HUES6 (cell line): ENCODE measurements at regions not wholly inside any gene's neighbourhood (a gene's known extent, or its start where the extent isn't known, plus 50 kb on each side); places are given as distances from the start of the nearest gene placed in this dataset.

Experiments
- H3K27ac ChIP-seq: 2 replicates; pipeline ENCODE4 v1.7.0; 2013; ENCODE audit warnings: low read depth, mild to moderate bottlenecking, low read length, inconsistent platforms
- H3K27me3 ChIP-seq: 2 replicates; pipeline ENCODE4 v1.6.1; 2013; ENCODE audit warnings: low read length; ENCODE audit not compliant: control insufficient read depth, insufficient read depth
- H3K36me3 ChIP-seq: 2 replicates; pipeline ENCODE4 v1.6.1; 2013; ENCODE audit warnings: low read length; ENCODE audit not compliant: control insufficient read depth, insufficient read depth
- H3K4me1 ChIP-seq: 2 replicates; pipeline ENCODE4 v1.6.1; 2013; ENCODE audit warnings: low read length; ENCODE audit not compliant: control insufficient read depth, insufficient read depth
- H3K4me3 ChIP-seq: 2 replicates; pipeline ENCODE4 v1.5.1; 2013; ENCODE audit warnings: low read depth, low read length
- H3K9ac ChIP-seq: one replicate; pipeline ENCODE4 v1.6.1; 2013; ENCODE audit warnings: mild to moderate bottlenecking, low read length
- H3K9me3 ChIP-seq: 2 replicates; pipeline ENCODE4 v1.6.1; 2013; ENCODE audit warnings: low read depth, low read length; ENCODE audit not compliant: control insufficient read depth, insufficient read depth

DNA sequence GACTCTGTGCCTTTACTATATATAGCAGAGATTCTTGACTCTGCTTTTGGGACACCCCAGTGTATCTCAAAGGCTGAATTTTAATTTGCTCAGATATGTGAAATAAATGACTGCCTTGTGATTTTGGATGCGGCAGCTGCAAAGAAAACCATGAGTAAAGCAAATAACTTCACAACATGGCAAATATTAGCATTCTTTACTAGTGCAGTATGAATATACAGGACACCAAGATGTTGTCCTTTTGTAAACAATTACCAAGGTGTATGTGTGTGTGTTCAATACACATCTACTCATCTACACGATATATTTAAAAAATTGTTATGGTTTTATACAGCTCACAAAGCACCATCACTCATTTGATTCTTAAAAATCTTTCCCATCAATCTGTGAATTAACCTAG, 70.6 kb upstream of the TCF4 start:
- Histone ChIP-seq H3K9me3 (no peaks in the 10 kb centered on the region), H3K4me3 (no peak overlapping the region), H3K27ac (no peak overlapping the region), H3K4me1 (no peaks in the 10 kb centered on the region), H3K36me3 (no peaks in the 10 kb centered on the region), H3K9ac (no peak overlapping the region), H3K27me3 (no peaks in the 10 kb centered on the region)

DNA sequence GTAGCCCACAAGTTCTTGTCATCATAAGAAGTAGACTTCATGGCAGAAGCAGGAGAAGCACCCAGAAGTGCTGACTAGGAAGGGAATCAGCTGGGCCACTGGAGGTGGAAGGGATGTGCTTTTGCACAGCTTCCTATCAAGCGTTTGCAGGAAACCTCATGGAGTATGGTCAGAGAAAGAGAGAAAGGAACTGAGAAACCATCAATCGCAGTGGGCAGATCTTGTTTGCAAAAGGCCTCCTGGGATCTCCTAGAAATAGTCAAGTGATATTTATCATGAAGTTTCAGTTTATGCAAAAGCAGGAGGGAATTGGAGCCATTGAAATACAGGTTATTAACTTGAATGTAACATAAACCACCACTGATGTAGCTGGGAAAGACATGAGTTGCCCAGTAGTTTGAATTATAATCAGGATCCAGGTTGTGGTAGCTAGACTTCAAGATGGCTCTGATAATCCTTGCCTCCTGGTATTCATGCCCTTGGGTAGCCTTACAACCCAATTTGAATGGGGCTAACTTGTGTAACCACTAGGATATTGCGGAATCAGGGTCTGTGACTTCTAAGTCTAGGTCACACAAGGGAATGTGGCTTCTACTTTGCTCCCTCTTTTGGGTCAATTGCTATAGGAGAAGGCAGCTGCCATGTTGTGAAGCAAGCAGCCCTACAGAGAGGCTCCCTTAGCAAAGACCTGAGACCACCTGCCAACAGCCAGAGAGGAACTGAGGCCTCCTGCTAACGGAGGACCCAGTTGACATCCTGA, 69.8 kb upstream of the TCF4 start:
- Histone ChIP-seq H3K4me3 (no peak overlapping the region), H3K9me3 (no peaks in the 10 kb centered on the region), H3K27ac (no peak overlapping the region), H3K36me3 (no peaks in the 10 kb centered on the region), H3K27me3 (no peaks in the 10 kb centered on the region), H3K9ac (no peak overlapping the region), H3K4me1 (no peaks in the 10 kb centered on the region)

DNA sequence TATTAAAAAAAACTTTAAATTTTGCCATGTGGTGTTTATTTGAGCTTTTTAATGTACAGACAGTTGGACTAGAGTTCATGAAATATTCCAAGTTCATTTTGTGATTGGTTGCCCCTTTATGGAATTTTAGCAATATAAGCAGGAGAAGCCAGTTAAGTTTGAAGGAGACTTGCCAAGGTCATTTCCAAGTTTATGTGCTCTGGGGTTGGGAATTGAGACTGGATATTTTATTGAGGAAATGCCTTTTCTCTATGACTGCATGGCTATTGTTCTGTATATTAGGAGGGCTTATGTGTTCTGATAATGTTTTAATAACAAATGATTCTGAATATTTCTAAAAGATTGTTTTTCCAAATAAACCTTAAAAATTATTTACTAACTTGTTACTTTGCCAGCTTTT, 67.0 kb upstream of the TCF4 start:
- Histone ChIP-seq H3K36me3 (no peaks in the 10 kb centered on the region), H3K9me3 (no peaks in the 10 kb centered on the region), H3K9ac (no peak overlapping the region), H3K4me3 (no peak overlapping the region), H3K4me1 (no peaks in the 10 kb centered on the region), H3K27me3 (no peaks in the 10 kb centered on the region), H3K27ac (no peak overlapping the region)

DNA sequence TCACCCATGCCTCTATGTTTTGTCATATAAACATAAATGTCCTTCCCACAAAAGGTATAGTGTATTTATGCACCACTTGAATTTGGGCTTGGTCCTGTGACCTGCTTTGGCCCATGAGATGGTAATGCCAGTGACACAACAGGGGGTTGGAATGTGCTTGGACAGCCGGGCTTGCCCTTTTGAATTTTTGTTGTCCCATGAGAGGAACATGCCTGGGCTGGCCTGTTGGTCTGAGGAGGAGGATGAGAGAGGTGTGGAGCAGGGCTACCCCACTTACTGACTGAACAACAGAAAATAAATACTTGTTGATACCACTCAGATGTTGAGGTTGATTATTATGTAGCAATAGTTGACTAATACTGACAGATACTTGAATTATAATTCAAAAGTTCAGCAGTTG, 63.2 kb upstream of the TCF4 start:
- Histone ChIP-seq H3K27me3 (no peaks in the 10 kb centered on the region), H3K4me1 (no peaks in the 10 kb centered on the region), H3K36me3 (no peaks in the 10 kb centered on the region), H3K4me3 (no peak overlapping the region), H3K27ac (no peak overlapping the region), H3K9me3 (no peaks in the 10 kb centered on the region), H3K9ac (no peak overlapping the region)

DNA sequence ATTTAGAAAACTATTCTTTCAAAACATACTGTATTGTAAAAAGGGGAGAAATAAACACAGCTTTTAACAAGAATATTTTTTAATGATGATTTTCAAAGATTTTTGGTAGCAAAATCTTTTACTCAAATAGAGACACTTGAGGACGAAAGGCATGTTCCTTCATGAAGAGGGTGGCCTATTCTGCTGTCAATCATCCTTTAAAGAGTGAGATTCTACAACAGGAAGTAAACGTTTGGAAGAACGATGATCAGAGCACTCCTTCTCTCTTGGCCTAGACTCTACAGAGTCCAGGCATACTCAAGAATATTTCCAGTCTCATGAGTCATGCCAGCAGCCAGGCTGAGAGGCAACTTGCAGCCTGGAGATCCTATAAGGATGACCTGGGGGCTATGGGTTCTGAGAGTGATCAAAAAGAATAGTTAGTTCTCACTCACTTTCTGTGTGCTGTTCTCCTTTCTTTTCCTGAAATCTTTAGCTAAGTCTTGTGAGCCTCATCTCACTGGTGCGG, 62.4 kb upstream of the TCF4 start:
- H3K27me3 ChIP-seq = no peaks in the 10 kb centered on the region
- H3K4me3 ChIP-seq = no peak overlapping the region
- H3K36me3 ChIP-seq = no peaks in the 10 kb centered on the region
- H3K4me1 ChIP-seq = no peaks in the 10 kb centered on the region
- H3K9ac ChIP-seq = no peak overlapping the region
- H3K9me3 ChIP-seq = no peaks in the 10 kb centered on the region
- H3K27ac ChIP-seq = no peak overlapping the region

DNA sequence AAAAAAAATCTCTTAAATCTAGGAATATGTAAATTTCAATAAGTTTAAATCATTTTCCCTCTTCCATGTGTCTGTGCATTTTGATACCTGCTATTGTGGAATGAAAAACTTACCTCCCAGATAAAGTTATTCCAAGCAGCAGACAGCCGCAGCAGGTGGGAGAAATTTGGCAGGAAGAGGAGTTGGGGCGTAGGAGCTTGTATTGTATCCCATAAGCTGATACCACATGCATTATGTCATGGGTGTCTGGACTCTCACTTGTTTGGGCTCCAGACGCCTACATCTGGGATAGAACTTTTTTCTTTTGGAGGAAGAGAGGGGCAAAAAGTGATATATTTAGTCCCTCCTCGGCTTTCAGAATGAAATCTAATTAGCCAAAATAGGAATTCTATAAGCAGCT, 59.3 kb upstream of the TCF4 start:
- H3K36me3 ChIP-seq = no peaks in the 10 kb centered on the region
- H3K9me3 ChIP-seq = peaks cover 5% of the 10 kb centered on the region; the same call in 1 of the 2 replicates
- no peak overlapping the region for H3K4me3 ChIP-seq
- no peaks in the 10 kb centered on the region for H3K27me3 ChIP-seq
- H3K4me1 ChIP-seq = no peaks in the 10 kb centered on the region
- no peak overlapping the region for H3K27ac ChIP-seq
- H3K9ac ChIP-seq = no peak overlapping the region

DNA sequence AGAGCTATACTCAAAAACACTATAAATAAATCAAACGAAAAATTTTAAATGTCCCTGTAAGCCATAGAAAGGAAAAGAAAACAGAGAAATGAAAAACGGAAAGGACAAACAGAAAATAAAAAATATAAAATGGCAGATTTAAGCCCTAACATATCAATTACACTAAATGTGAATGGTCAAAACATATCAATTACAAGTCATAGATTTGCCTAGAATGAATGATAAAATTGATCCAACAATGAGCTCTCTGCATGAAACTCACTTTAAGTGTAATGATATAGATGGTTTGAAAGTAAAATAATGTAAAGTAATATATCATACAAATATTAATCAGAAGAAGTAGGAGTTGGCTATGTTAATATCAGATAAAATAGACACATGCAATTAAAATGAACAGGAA, 54.2 kb upstream of the TCF4 start:
- Histone ChIP-seq H3K36me3 (no peaks in the 10 kb centered on the region), H3K4me3 (no peak overlapping the region), H3K9ac (no peak overlapping the region), H3K27me3 (no peaks in the 10 kb centered on the region), H3K27ac (no peak overlapping the region), H3K9me3 (peaks cover 10% of the 10 kb centered on the region), H3K4me1 (no peaks in the 10 kb centered on the region)

DNA sequence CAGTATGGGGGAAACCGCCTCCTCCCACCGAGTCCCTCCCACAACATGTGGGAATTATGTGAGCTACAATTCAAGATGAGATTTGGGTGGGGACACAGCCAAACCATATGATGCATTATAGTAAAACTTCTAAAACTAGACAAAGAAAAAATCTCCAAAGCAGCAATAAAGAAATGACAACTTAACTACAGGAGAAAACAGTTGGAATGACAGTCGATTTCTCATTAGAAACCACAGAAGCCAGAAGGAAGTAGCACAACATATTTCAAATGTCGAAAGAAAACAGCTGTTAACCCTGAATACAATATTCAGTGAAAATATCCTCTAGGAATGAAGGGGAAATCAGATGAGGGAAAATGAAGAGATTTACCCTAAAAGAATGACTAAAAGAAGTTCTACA, 53.5 kb upstream of the TCF4 start:
- Histone ChIP-seq H3K4me1 (no peaks in the 10 kb centered on the region), H3K27ac (no peak overlapping the region), H3K27me3 (no peaks in the 10 kb centered on the region), H3K4me3 (no peak overlapping the region), H3K9me3 (peaks cover 10% of the 10 kb centered on the region), H3K36me3 (no peaks in the 10 kb centered on the region), H3K9ac (no peak overlapping the region)
